Gastrocnemius medialis (tissue), 4 donors: ENCODE measurements at regions not wholly inside any gene's neighbourhood (a gene's known extent, or its start where the extent isn't known, plus 50 kb on each side); places are given as distances from the start of the nearest gene placed in this dataset.

ENCODE experiments used
- POLR2A ChIP-seq, 2 donors: fragments of 450-650 bp; IDR thresholded peaks; one replicate each; pipeline ENCODE4 v1.6.1; 2017; ENCODE audit warnings: antibody characterized with exemption in 2 of 2, mild to moderate bottlenecking in 2 of 2, moderate library complexity in 2 of 2
- TF ChIP-seq, protein P1 (sequence below), 5 experiments: fragments of 450-650 bp in 3 of 5; fragments of 200-600 bp in 2 of 5; sonication (generic) in 2 of 5; IDR thresholded peaks in 4 of 5; conservative IDR thresholded peaks in 1 of 5; 1 replicate in 4 of 5; 2 replicates in 1 of 5; pipeline ENCODE4 v1.5.1; 2016 to 2019; ENCODE audit warnings: antibody characterized with exemption in 5 of 5, mild to moderate bottlenecking in 3 of 5, moderate library complexity in 3 of 5

DNA sequence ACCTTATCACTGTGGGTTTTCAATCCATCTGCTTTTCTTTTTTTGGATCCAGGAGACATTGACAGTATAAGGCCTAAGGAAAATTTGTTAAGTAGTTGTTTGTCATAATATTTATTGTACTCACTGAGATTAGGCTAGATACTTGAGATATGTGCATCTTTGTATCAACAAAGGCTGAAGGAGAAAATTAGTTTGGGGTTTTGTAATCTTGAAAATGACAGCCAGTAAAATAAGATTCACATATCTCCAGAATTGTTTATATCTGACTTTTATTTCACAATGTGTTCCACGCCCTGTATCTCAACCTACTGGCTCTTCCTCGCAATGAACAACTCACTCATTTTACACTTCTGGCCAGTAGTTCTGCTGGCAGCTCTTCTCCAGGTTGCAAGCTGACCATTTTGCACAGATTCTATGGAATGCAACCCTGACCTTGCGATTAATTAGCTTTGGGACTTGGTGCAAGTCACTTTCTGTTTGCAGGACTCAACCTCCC, 132.7 kb downstream of the GATA3 start:
- no peak for TF ChIP-seq POLR2A (IDR thresholded peaks at IDR 0.05)
- TF ChIP-seq, protein P1, sequence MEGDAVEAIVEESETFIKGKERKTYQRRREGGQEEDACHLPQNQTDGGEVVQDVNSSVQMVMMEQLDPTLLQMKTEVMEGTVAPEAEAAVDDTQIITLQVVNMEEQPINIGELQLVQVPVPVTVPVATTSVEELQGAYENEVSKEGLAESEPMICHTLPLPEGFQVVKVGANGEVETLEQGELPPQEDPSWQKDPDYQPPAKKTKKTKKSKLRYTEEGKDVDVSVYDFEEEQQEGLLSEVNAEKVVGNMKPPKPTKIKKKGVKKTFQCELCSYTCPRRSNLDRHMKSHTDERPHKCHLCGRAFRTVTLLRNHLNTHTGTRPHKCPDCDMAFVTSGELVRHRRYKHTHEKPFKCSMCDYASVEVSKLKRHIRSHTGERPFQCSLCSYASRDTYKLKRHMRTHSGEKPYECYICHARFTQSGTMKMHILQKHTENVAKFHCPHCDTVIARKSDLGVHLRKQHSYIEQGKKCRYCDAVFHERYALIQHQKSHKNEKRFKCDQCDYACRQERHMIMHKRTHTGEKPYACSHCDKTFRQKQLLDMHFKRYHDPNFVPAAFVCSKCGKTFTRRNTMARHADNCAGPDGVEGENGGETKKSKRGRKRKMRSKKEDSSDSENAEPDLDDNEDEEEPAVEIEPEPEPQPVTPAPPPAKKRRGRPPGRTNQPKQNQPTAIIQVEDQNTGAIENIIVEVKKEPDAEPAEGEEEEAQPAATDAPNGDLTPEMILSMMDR (IDR thresholded peaks at IDR 0.05 in 4 of 5, conservative IDR thresholded peaks at IDR 0.05 in 1 of 5) = no peak
